Activated CD8-positive, alpha-beta memory T cell treated with anti-CD3 and anti-CD28 coated beads for 36 hours (primary cell): ENCODE measurements at regions not wholly inside any gene's neighbourhood (a gene's known extent, or its start where the extent isn't known, plus 50 kb on each side); places are given as distances from the start of the nearest gene placed in this dataset.

ENCODE experiments used
- CTCF ChIA-PET: fragments of 350-600 bp; sonication (Branson Sonifier 250); formaldehyde crosslinking; loops from one replicate; lab custom pipeline; 2021; ENCODE audit warnings: antibody characterized with exemption; lab: Charles Lee
- POLR2A ChIA-PET: fragments of 350-600 bp; sonication (Branson Sonifier 250); formaldehyde crosslinking; loops from one replicate; lab custom pipeline; 2021; ENCODE audit warnings: antibody characterized with exemption; lab: Charles Lee

DNA sequence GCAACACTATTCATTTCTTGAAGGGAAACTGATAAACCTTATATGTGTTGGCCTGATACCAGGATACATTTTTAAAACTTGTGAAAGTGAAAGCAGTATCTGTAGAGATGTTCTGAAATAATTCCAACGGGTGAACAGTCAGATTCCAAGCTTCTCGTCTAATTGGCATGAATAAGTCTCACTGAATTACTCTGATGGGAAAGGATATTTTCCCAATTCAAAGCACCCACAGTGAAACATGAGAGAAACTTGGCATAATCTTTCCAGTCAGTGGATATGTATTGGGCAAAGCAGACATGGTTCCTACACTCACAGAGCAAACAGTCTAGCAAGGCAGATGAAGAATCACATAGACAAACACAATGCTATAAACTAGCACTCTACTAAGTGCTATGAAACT lies 413.1 kb downstream of the MED13L start:
- ChIA-PET POLR2A (no interaction called here), CTCF (no interaction called here)

DNA sequence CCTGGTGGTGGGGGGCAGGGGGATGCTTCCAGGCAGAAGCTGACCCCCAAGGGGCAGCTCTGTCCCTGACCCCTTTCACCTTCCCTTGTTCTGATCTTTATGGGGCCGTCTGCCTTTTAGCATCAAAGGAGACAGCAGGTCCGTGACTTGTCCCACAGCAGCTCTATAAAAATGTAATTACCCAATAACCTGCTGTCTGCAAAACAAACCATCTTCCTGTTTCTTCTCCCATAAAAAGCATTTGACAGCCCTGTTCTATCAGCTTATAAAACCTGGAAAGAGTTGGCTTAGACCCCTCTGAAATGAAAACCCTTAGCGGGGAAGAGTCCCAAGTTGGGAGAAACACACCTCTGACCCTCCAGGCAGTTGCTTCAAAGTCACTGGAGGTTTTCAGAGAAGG lies 416.9 kb downstream of the MED13L start:
- POLR2A ChIA-PET: no interaction called here
- CTCF ChIA-PET: no interaction called here

DNA sequence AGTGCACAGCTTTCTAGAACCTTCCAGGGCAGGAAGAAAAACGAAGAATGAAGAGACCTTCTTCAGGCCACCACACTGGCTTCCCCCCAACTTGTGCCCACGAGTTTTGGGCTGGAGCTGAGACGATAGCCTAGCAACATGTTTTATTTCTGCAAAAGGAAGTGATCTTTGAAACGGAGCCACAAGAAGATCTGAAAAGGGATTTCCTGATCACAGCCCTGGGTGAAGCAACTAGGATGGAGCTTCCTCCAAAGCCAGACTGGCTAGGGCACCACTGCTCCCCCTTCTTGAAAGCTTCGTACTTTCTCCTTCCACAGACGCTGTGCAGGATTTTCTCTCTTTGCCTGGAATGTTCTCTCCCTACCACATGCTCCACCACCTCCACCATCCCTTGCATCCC lies 418.3 kb downstream of the MED13L start:
- ChIA-PET POLR2A (no interaction called here), CTCF (no interaction called here)

DNA sequence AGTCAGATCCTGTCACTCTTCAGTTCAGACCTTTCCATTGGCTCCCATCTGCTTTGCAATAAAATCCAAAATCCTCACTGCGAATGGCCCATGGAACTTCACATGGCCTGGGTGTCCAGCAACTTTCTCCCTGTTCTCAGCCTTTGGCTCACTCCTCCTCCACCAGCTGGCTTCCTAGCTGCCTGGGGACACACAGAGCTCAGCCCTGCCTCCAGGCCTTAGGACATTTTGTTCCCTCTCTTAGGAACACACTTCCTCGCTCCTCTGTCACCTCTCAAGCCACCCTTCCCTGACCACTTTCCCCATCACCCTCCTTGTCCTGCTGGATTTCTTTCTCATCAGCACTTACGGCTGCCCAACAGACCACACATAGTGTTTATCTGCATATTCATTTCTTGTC lies 419.6 kb downstream of the MED13L start:
- CTCF ChIA-PET: no interaction called here

DNA sequence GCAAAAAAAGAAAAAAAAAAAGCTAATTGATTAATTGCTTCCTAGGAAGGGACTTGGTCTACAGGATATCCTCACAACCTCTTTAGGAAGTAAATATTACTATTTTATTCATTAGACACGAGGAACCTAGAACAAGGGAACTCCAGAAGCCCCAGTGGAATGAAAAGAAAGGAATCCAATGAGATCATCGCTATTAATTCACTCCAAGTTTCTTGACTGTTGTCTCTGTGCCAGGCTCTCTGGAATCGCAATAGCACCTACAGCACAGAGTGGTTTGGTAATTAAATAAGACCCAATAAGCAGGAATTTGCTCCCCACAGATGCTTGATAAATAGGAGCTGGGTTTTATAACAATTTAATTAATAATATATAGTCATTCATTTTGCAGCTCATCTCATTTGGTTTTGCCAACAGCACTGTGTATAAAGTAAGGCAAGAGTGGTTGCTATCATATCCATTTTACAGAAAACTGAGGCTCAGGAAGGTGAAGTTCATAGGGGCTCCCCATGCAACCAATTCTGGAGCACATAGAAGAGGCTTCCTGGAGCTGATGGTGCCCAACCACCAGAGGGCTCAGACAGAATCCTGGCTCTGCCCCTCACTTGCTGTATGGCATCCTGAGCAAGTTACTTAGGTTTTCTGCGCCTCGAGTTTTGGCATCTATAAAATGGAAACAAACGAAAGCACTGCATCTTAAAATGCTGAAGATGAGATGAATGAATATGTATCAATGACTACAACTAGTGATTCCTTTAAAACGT lies 420.2 kb downstream of the MED13L start:
- ChIA-PET CTCF (interaction anchor here (1.3 kb wide), 1 partner anchor 9 kb away, joined by 3 read pairs; no protein-coding TSS in a partner anchor), POLR2A (no interaction called here)

More for the DNA sequence above, 419.6 kb downstream of the MED13L start:
- POLR2A ChIA-PET: no interaction called here

DNA sequence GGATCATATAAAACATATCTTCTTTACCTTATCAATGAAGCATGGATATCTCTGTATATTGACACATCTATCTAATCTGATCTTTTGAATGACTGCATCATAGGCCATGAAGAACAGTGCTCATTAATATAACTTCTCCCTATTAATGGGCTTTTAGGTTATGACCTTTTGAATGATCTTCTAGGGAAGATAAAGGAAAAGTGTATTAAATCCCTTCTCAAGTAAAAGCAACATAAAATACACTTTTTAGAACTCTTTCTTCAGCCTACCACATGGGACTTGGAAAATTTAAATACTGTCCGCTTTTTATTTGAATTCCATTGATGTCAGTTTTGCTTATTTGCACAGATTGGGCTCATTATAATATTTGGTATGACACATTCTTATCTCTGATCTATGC lies 425.4 kb downstream of the MED13L start:
- CTCF ChIA-PET: no interaction called here
- POLR2A ChIA-PET: no interaction called here

DNA sequence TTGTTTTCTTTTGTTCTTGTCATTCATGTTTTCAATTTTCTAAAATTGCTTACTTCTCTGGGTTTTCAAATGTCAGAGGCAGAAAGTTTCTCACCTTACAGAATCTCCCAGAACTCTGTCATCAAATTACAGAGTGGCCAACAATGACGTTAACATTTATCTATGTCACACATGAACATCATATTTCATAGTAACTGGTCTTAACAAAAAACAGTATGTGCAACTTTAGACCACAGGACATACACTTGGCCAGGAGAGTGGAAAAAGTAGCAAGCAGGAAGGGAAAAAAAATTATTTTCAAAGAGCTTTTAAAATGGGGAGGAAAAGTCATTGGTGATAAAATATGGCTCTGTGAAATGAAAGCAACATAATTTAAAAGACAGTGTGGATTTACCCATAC lies 426.5 kb downstream of the MED13L start:
- ChIA-PET CTCF (no interaction called here), POLR2A (no interaction called here)

DNA sequence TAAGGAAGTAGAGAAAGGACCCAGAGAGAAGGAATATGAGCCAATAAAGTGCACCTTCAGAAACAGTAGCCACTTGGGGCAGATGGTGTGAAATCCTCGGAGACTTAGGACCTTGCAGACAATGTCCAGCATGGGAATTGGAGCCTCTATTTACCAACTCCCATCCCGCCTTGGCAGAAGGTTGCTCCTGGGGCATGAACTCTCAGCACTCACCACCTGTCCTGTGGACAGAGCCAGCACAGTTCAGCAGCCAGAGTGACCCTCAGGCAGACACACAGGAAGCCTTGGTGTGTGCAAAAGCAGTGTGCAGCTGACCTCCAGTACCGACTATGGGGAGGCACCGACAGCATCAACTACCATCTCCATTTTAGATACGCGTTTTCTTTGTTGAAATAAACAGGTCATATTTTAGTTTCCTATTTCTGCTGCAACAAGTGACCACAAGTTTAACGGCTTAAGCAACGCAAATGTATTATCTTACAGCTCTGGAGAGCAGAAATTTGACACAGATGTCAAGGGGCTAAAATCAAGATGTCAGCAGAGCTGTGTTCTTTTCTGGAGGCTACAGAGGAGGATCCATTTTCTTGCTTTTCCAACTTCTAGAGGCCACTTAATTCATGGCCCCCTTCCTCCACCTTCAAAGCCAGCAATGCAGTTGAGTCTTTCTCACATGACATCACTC lies 428.1 kb downstream of the MED13L start:
- POLR2A ChIA-PET: no interaction called here
- CTCF ChIA-PET: no interaction called here

DNA sequence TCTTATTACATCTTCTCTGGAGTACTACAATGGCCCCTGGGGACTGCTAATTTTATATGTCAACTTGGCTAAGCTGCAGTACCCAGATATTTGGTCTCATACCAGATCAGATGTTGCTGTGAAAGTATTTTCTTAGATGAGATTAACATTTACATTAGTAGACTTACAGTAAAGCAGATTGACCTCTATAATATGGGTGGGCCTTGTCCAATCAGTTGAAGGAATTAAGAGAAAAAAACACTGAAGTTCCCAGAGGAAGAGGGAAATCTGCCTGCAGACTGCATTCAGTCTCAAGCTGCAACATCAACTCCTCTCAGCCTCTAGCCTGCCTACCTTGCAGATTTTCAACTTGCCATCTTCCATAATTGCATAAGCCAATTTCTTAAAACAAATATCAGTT lies 430.1 kb downstream of the MED13L start:
- ChIA-PET POLR2A (no interaction called here), CTCF (no interaction called here)

DNA sequence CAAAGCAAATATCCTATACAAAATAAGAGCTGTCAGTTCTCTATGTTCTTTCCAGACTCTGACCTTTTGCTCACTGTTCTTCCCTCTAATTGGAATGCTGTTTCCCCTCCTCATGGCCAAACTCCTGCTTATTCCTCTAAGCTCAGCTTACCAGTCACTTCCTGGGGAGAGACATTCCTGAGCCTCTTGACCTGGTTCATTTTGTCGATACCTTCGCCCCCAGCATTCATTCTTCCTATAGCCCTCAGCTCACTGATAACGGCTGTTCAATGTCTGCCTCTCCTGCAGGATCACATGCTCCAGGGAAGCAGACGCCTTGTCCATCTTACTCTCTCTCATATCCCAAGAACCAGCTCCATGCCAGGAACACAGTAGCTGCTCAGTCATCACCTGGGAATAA lies 431.0 kb downstream of the MED13L start:
- ChIA-PET CTCF (no interaction called here), POLR2A (no interaction called here)

DNA sequence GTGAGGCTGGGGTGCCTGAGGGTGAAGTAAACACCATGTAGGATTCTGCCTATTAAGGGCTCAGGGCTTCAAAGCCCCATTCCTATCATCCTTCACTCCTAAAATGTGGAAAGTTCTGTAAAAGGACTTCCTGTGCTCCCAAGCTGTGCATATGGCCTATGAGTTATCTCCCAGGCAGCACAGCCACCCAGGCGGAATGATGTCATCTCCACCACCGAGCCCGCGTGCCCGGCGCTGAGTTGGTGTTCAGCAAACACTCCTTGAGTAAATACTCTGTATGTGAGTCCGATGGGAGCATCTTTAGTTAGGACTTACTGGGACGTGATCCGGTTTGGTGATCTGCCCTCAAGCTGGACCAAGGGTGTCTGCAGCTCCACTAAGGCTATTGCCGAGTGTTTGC lies 437.3 kb downstream of the MED13L start:
- CTCF ChIA-PET: no interaction called here
- POLR2A ChIA-PET: no interaction called here

DNA sequence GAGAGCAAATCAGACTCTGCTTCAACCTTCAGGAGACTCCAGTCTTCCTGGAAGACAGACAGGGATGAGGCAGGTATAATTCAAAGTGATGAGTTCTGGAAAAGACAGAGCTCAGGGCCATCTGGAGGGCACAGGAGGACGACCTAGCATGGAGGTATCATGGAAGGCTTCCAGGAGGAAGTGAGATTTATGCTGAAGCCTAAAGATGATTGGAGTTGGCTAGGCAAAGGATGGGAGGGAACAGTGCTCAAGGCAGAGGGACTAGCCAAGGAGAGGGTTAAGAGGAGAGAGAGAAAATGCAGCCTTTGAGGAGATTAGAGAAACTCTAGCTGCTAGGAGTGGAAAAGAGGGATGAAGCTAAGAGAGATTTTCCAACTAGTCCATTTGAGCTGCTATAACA lies 438.5 kb downstream of the MED13L start:
- CTCF ChIA-PET: no interaction called here
- POLR2A ChIA-PET: no interaction called here

DNA sequence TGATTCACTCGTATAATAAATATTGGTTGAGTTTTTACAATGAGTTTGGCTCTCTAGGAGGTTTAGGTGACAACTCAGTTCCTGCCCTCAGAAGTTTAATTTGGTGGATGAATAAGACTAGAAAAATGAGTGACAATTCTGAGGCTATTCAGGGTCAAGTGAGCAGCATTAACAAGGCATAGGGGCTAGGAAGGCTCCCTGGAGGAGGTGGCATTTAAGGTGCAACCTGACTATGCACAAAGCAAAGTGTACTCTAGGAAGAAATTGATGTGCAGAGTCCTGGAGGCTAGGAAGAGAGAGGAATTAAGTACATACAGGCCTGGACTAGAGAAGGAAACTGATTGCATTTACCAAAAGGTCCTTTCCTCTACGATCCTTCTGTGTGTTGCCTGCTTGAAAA lies 440.3 kb downstream of the MED13L start:
- CTCF ChIA-PET: no interaction called here
- POLR2A ChIA-PET: no interaction called here

DNA sequence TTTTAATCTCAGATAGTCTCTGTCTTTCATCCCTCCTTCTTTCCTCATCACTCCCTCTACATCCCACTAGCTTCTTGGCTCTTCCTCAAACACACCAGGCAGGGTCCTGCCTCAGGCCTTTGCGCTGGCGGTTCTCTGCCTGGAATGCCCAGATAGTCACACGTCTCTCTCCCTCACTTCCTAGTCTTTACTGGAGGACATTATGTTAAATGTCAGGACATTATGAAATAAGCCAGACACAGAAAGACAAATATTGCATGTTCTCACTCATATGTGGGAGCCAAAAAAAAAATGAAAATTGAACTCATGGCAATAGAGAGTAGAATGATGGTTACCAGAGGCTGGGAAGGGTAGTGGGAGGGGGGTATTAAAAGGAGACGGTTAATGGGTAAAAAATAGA lies 442.0 kb downstream of the MED13L start:
- CTCF ChIA-PET: no interaction called here
- POLR2A ChIA-PET: no interaction called here

DNA sequence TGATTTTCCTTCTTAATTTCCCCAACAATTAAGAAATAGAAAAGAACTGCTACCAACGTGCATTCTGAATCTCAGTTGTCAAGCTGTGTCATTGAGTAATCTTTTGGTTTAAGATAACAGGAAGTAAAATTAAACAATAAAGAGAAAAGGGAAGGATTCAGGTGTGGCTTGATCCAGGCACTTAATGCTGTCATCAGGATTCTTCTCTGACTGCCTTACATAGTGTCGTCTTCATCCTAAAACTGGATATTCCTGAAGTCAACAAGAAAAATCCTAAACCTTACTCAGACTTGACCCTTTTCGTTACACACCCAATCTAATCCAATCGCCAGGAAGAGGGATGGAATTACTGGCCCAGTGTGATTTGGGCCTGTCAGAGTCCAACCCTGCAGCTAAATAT lies 443.8 kb downstream of the MED13L start:
- POLR2A ChIA-PET: no interaction called here
- CTCF ChIA-PET: no interaction called here

DNA sequence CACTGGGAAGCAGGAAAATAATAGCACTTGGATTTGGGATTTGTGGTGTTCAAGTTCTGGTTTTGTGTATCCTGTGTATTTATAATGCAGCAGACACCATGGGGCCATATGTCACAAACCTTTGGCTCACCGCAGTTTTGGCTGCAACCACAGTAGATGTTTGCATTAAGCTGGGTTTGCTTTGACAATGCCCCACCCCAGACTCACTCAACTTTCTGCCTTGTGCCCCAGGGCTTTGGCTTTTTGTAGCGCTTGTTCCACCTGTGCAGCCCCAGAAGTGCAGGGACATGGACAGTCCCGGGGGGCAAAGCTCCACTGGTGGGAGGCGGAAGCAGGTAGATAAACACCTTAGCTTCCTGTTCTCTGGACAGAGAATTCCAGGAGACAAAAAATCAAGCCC lies 446.9 kb downstream of the MED13L start:
- ChIA-PET CTCF (no interaction called here), POLR2A (no interaction called here)

DNA sequence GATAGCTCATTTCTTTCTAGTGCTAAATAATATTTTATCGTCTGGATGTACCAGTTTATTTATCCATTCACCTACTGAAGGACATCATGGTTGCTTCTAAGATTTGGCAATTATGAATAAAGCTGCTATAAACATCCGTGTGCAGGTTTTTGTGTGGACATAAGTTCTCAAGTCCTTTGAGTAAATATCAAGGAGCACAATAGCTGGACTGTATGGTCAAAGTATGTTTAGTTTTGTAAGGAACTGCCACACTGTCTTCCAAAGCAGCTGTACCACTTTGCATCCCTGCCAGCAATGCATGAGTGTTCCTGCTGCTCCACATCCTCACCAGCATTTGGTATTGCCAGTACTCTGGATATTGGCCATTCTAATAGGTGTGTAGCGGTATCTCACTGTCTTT lies 447.4 kb downstream of the MED13L start:
- CTCF ChIA-PET: no interaction called here
- POLR2A ChIA-PET: no interaction called here

DNA sequence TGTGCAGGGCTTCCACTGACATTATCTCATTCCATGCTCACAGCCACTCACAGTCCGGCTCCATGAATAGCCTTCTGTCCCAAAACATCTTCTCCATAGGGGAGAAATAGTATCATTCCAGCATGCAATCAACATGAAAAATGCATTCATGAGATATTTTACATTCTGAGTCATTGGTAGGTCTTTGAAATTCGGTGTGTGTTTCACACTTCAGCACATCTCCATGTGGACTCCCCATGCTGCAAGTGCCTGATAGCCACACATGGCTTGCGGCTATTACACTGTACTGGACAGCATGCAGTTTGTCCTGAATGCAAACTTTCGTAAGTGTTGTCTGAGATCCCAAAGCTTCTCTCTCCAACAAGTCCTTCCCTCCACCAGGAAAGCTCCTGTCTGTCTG lies 449.3 kb downstream of the MED13L start:
- CTCF ChIA-PET: no interaction called here

DNA sequence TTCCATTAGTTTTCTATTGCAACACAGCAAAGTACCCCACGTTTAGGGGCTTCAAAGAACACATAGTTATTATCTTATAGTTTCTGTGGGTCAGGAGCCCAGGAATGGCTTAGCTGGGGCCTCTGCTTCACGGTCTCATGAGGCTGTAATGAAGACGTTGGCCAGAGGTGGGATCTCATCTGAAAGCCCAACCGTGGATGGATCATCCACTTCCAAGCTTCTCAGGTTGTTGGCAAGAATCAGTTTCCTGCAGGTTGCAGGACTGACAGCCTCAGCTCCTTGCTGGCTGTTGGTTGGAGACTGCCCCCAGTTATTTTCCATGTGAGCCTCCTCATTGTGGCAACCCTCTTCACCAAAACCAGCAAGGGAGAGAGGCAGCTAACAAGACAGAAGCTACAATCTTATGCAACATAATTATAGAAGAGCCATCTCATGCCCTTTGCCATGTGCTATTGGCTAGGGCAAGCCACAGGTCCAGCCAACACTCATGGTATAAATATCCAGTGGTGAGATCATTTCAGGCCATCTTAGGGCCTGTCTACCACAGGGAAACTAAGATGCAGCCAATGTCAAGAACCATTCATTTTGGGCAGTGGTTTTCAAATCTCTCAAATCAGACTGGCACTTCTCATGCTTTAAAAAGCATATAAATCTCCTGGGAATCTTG lies 452.4 kb downstream of the MED13L start:
- ChIA-PET POLR2A (no interaction called here), CTCF (no interaction called here)

More for the DNA sequence above, 449.3 kb downstream of the MED13L start:
- POLR2A ChIA-PET: no interaction called here

DNA sequence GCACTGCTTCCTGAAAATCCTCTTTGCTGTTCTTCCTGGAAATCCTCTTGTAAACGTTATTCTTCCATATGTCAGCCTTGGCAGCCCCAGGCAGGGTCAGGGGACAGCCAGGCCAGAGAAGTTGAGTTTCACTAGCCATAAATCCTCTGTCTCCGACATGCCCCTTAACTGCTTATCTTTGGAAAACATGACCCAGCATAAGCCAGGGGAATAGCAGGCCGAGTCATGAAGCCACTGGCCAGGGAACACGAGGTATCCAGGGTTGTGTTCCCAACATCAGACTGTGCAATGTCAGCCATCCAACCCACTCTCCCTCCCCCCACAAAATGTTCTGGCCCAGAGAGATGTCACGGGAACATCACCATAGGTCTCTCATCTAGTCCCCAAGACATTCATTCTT lies 453.9 kb downstream of the MED13L start:
- CTCF ChIA-PET: no interaction called here

DNA sequence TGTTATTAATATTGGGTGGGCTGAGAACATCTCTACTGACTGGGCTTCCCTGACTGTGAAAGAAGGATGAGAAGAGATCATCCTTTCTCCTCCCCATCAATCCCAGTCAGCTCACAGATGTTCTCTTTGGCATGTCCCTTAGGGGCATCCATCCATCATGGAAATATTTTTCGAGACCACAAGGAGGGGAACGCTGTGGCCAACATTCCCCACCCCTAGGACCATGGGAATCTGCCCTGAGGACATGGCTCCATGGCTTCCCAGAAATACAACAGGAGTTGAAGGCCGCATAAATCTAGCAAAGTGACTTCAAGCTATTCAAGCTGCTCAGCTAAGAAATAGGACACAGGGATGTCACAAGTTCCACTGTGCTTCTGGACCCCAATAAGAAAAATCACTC lies 456.8 kb downstream of the MED13L start:
- ChIA-PET CTCF (no interaction called here), POLR2A (no interaction called here)

More for the DNA sequence above, 453.9 kb downstream of the MED13L start:
- POLR2A ChIA-PET: no interaction called here
